Caco-2 (cell line): ENCODE measurements at regions not wholly inside any gene's neighbourhood (a gene's known extent, or its start where the extent isn't known, plus 50 kb on each side); places are given as distances from the start of the nearest gene placed in this dataset.

Experiments
- BruUV-seq: library from RNA; stranded (reverse); fragments of 400-500 nt; replicated peaks from 2 replicates; lab custom pipeline; 2021; lab: Mats Ljungman, UMichigan
- CTCF ChIA-PET: fragments of 300-600 bp; sonication (Branson Sonifier 250); formaldehyde crosslinking; loops from one replicate; lab custom pipeline; 2022; ENCODE audit warnings: antibody characterized with exemption; lab: Charles Lee
- POLR2A ChIA-PET: fragments of 300-600 bp; sonication (Branson Sonifier 250); formaldehyde crosslinking; loops from one replicate; lab custom pipeline; 2022; ENCODE audit warnings: antibody characterized with exemption; lab: Charles Lee
- DNase-seq, 2 experiments: peaks; one replicate each; pipeline versions ENCODE4 v3.0.0 to v3.0.0-alpha.2; 2020 to 2022
- H3K27me3 ChIP-seq: replicated peaks from 2 replicates; pipeline ENCODE4 v1.6.0; 2011; ENCODE audit warnings: low read length; ENCODE audit not compliant: control insufficient read depth, insufficient read depth
- H3K36me3 ChIP-seq: 2 replicates; pipeline ENCODE4 v1.5.1; 2011; ENCODE audit warnings: low read length; ENCODE audit not compliant: control insufficient read depth, insufficient read depth
- H3K4me1 ChIP-seq: fragments of 250-450 bp; sonication (Bioruptor Pico); 2 replicates; pipeline ENCODE4 v1.5.1; 2020; ENCODE audit warnings: mild to moderate bottlenecking
- H3K4me3 ChIP-seq: 2 replicates; pipeline ENCODE4 v1.5.1; 2011; ENCODE audit warnings: low read depth, mild to moderate bottlenecking, control low read depth, low read length
- H3K9me3 ChIP-seq: fragments of 250-450 bp; sonication (Bioruptor Pico); 2 replicates; pipeline ENCODE4 v1.5.1; 2020; ENCODE audit warnings: mild to moderate bottlenecking, moderate library complexity
- H3K27ac Mint-ChIP-seq: one replicate; pipeline ENCODE4 v1.8.0; 2022; ENCODE audit warnings: mixed read lengths; ENCODE audit not compliant: unreplicated experiment
- H3K27me3 Mint-ChIP-seq: one replicate; pipeline ENCODE4 v1.8.0; 2022; ENCODE audit warnings: mixed read lengths; ENCODE audit not compliant: insufficient read depth, unreplicated experiment
- H3K36me3 Mint-ChIP-seq: one replicate; pipeline ENCODE4 v1.8.0; 2022; ENCODE audit warnings: mild to moderate bottlenecking, mixed read lengths; ENCODE audit not compliant: insufficient read depth, unreplicated experiment
- H3K4me1 Mint-ChIP-seq: one replicate; pipeline ENCODE4 v1.8.0; 2022; ENCODE audit warnings: low read depth, mixed read lengths; ENCODE audit not compliant: unreplicated experiment
- H3K4me3 Mint-ChIP-seq: one replicate; pipeline ENCODE4 v1.8.0; 2022; ENCODE audit warnings: mild to moderate bottlenecking, moderate library complexity, mixed read lengths; ENCODE audit not compliant: unreplicated experiment
- H3K9me3 Mint-ChIP-seq: one replicate; pipeline ENCODE4 v1.8.0; 2022; ENCODE audit warnings: mixed read lengths; ENCODE audit not compliant: unreplicated experiment
- CTCF ChIP-seq, 2 experiments: fragments of 200-600 bp in 1 of 2; IDR thresholded peaks; 1 replicate in 1 of 2; 2 replicates in 1 of 2; pipeline versions ENCODE4 v1.5.1 to v1.8.0; 2011 to 2022; ENCODE audit warnings: antibody characterized with exemption in 1 of 2, control low read depth in 1 of 2, inconsistent platforms in 1 of 2, low read depth in 1 of 2, low read length in 1 of 2, mild to moderate bottlenecking in 1 of 2, moderate library complexity in 1 of 2; ENCODE audit not compliant: insufficient read depth in 1 of 2, severe bottlenecking in 1 of 2, unreplicated experiment in 1 of 2
- intact Hi-C: fragments of 100-400 bp; cut with micrococcal nuclease; formaldehyde crosslinking; loops from one replicate; pipeline ENCODE4 v1.10.0; 2022; ENCODE audit not compliant: unreplicated experiment

GRCh38 chr4:131978120-131978519 is 1171.0 kb upstream of the PCDH10 start:
- DNase-seq, result no peak
- no peak for TF ChIP-seq CTCF (IDR thresholded peaks at IDR 0.05; ENCODE audit: insufficient read depth in 1 of 2, low read depth in 1 of 2, low read length in 1 of 2, severe bottlenecking in 1 of 2, unreplicated experiment in 1 of 2)
- Histone ChIP-seq H3K27me3 (no peaks in the 10 kb centered on the region), H3K9me3 (0 out of 2 replicates have a peak, but pooled peaks cover 2% of the 10 kb centered on the region), H3K4me1 (no peaks in the 10 kb centered on the region), H3K4me3 (no peak overlapping the region), H3K36me3 (no peaks in the 10 kb centered on the region)
- H3K4me3 Mint-ChIP-seq, result no peak overlapping the region
- H3K36me3 Mint-ChIP-seq, result no peaks in the 10 kb centered on the region
- POLR2A ChIA-PET, result no interaction called here
- peaks cover 27% of the 10 kb centered on the region for H3K9me3 Mint-ChIP-seq
- BruUV-seq, result no TSS peak
- H3K27ac Mint-ChIP-seq, result no peak overlapping the region
- no peaks in the 10 kb centered on the region for H3K4me1 Mint-ChIP-seq
- intact Hi-C loops, result no loop called here
- CTCF ChIA-PET, result no interaction called here
- H3K27me3 Mint-ChIP-seq, result no peaks in the 10 kb centered on the region

- BruUV-seq, result no TSS peak
- H3K4me1 Mint-ChIP-seq, result no peaks in the 10 kb centered on the region
- TF ChIP-seq CTCF (IDR thresholded peaks at IDR 0.05; ENCODE audit: insufficient read depth in 1 of 2, low read depth in 1 of 2, low read length in 1 of 2, severe bottlenecking in 1 of 2, unreplicated experiment in 1 of 2), result no peak
- no peaks in the 10 kb centered on the region for H3K4me1 ChIP-seq
- no peak overlapping the region for H3K4me3 ChIP-seq
- intact Hi-C loops, result no loop called here
- ChIA-PET POLR2A (no interaction called here), CTCF (no interaction called here)
- H3K36me3 Mint-ChIP-seq, result no peaks in the 10 kb centered on the region
- no peak overlapping the region for H3K4me3 Mint-ChIP-seq
- no peaks in the 10 kb centered on the region for H3K27me3 ChIP-seq
- H3K27me3 Mint-ChIP-seq, result no peaks in the 10 kb centered on the region
- no peaks in the 10 kb centered on the region for H3K9me3 Mint-ChIP-seq
- H3K9me3 ChIP-seq, result no peaks in the 10 kb centered on the region
- DNase-seq, result no peak
- H3K36me3 ChIP-seq, result no peaks in the 10 kb centered on the region
- no peak overlapping the region for H3K27ac Mint-ChIP-seq
These were observed 1159.5 kb upstream of the PCDH10 start for GRCh38 chr4:131989576-131989975.

DNA sequence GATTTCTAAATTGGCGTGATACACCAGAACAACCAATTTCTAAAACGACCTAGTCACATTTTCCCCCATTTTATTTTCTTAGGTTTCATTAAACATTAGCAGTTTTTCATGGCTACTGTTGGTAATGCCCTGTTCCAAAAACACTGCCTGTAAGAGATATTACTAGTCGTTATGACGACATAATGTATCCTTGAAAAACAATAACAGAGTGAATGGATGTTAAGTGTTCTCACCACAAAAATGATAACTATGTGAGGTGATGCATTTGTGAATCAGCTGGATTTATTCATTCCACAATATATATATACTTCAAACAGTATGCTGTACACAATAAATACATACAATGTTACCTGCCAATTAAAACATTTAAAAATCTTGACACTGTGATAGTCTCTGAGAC is 1147.6 kb upstream of the PCDH10 start:
- CTCF ChIA-PET, result no interaction called here
- Histone ChIP-seq H3K4me1 (no peaks in the 10 kb centered on the region), H3K4me3 (no peak overlapping the region), H3K36me3 (no peaks in the 10 kb centered on the region), H3K27me3 (no peaks in the 10 kb centered on the region), H3K9me3 (no peaks in the 10 kb centered on the region)
- POLR2A ChIA-PET, result no interaction called here
- Mint-ChIP-seq H3K4me3 (no peak overlapping the region), H3K27ac (no peak overlapping the region), H3K36me3 (no peaks in the 10 kb centered on the region), H3K27me3 (no peaks in the 10 kb centered on the region), H3K4me1 (no peaks in the 10 kb centered on the region), H3K9me3 (no peaks in the 10 kb centered on the region)
- no peak for TF ChIP-seq CTCF (IDR thresholded peaks at IDR 0.05; ENCODE audit: insufficient read depth in 1 of 2, low read depth in 1 of 2, low read length in 1 of 2, severe bottlenecking in 1 of 2, unreplicated experiment in 1 of 2)
- BruUV-seq, result no TSS peak
- intact Hi-C loops, result no loop called here
- DNase-seq, result no peak
